GM23338 (cell line): ENCODE measurements at regions not wholly inside any gene's neighbourhood (a gene's known extent, or its start where the extent isn't known, plus 50 kb on each side); places are given as distances from the start of the nearest gene placed in this dataset.

ENCODE experiments used
- ATAC-seq: fragments of 200-7000 bp; cut with Tn5 transposase; 3 replicates; pipeline ENCODE4 v1.9.1; 2020
- DNase-seq: peaks from one replicate; pipeline ENCODE4 v3.0.0-alpha.2; 2015; ENCODE audit warnings: low spot score
- H2AFZ ChIP-seq: fragments of 200-600 bp; sonication (generic); 2 replicates; pipeline ENCODE4 v1.8.0; 2016; ENCODE audit warnings: antibody characterized with exemption, mild to moderate bottlenecking, moderate library complexity
- H3F3A ChIP-seq: fragments of 200-600 bp; sonication (generic); replicated peaks from 2 replicates; pipeline ENCODE4 v1.8.0; 2017; ENCODE audit warnings: antibody characterized with exemption, mixed run types, low read depth
- H3K27ac ChIP-seq: fragments of 200-600 bp; sonication (generic); 2 replicates; pipeline ENCODE4 v1.6.1; 2016; ENCODE audit warnings: low read depth
- H3K27me3 ChIP-seq: fragments of 200-600 bp; sonication (generic); 2 replicates; pipeline ENCODE4 v1.8.0; 2016; ENCODE audit warnings: mild to moderate bottlenecking, mixed run types, moderate library complexity; ENCODE audit not compliant: insufficient read depth
- H3K36me3 ChIP-seq: fragments of 200-600 bp; sonication (generic); 2 replicates; pipeline ENCODE4 v1.8.0; 2016; ENCODE audit warnings: mild to moderate bottlenecking; ENCODE audit not compliant: insufficient read depth
- H3K4me1 ChIP-seq: fragments of 200-600 bp; sonication (generic); 2 replicates; pipeline ENCODE4 v1.8.0; 2016; ENCODE audit warnings: mild to moderate bottlenecking, moderate library complexity; ENCODE audit not compliant: insufficient read depth
- H3K4me2 ChIP-seq: fragments of 200-600 bp; sonication (generic); 2 replicates; pipeline ENCODE4 v1.7.1; 2017; ENCODE audit warnings: mixed run types
- H3K4me3 ChIP-seq: fragments of 200-600 bp; sonication (generic); 2 replicates; pipeline ENCODE4 v1.6.1; 2016; ENCODE audit warnings: mixed run types
- H3K79me2 ChIP-seq: fragments of 200-600 bp; sonication (generic); replicated peaks from 2 replicates; pipeline ENCODE4 v1.8.0; 2017; ENCODE audit warnings: mild to moderate bottlenecking; ENCODE audit not compliant: insufficient read depth
- H3K9me2 ChIP-seq: fragments of 200-600 bp; sonication (generic); 2 replicates; pipeline ENCODE4 v1.8.0; 2017; ENCODE audit not compliant: insufficient read depth
- H4K20me1 ChIP-seq: fragments of 200-600 bp; sonication (generic); replicated peaks from 2 replicates; pipeline ENCODE4 v1.8.0; 2017; ENCODE audit warnings: mild to moderate bottlenecking; ENCODE audit not compliant: insufficient read depth
- H3K27ac Mint-ChIP-seq: 2 replicates; pipeline ENCODE4 v1.8.0; 2020; ENCODE audit warnings: inconsistent platforms, mild to moderate bottlenecking, moderate library complexity, mixed read lengths
- H3K27me3 Mint-ChIP-seq: 3 replicates; pipeline ENCODE4 v1.8.0; 2022; ENCODE audit warnings: low read depth, mild to moderate bottlenecking, moderate library complexity, mixed read lengths, inconsistent platforms; ENCODE audit not compliant: insufficient read depth, poor library complexity
- H3K36me3 Mint-ChIP-seq: 3 replicates; pipeline ENCODE4 v1.8.0; 2021; ENCODE audit warnings: low read depth, mild to moderate bottlenecking, inconsistent platforms, moderate library complexity, mixed read lengths
- H3K4me1 Mint-ChIP-seq: 3 replicates; pipeline ENCODE4 v1.8.0; 2020; ENCODE audit warnings: mild to moderate bottlenecking, inconsistent platforms, mixed read lengths
- H3K4me3 Mint-ChIP-seq: 3 replicates; pipeline ENCODE4 v1.8.0; 2021; ENCODE audit warnings: moderate library complexity, mild to moderate bottlenecking, inconsistent platforms, mixed read lengths
- H3K9me3 Mint-ChIP-seq: 3 replicates; pipeline ENCODE4 v1.8.0; 2020; ENCODE audit warnings: moderate library complexity, mild to moderate bottlenecking, inconsistent platforms, mixed read lengths
- CREB1 ChIP-seq: fragments of 250-450 bp; sonication (Bioruptor Pico); IDR thresholded peaks from 2 replicates; pipeline ENCODE4 v1.5.0; 2020; ENCODE audit warnings: low read depth, mild to moderate bottlenecking, moderate library complexity
- EZH2 ChIP-seq: fragments of 200-600 bp; sonication (generic); IDR thresholded peaks from one replicate; pipeline ENCODE4 v1.8.0; 2017; ENCODE audit warnings: antibody characterized with exemption, mild to moderate bottlenecking, low read depth; ENCODE audit not compliant: unreplicated experiment
- EZH2phosphoT487 ChIP-seq: fragments of 200-600 bp; sonication (generic); IDR thresholded peaks from one replicate; pipeline ENCODE4 v1.8.1; 2018; ENCODE audit warnings: antibody characterized with exemption; ENCODE audit not compliant: unreplicated experiment
- NANOG ChIP-seq: IDR thresholded peaks from 2 replicates; pipeline ENCODE4 v1.6.1; 2016; ENCODE audit warnings: antibody characterized with exemption, borderline replicate concordance
- ZNF331 ChIP-seq: fragments of 250-450 bp; sonication (Bioruptor Pico); IDR thresholded peaks from 2 replicates; pipeline ENCODE4 v1.5.0; 2020; ENCODE audit warnings: low read depth, mild to moderate bottlenecking, moderate library complexity
- ZNF462 ChIP-seq: fragments of 250-450 bp; sonication (Bioruptor Pico); IDR thresholded peaks from 2 replicates; pipeline ENCODE4 v1.5.0; 2020; ENCODE audit warnings: mild to moderate bottlenecking, moderate library complexity
- TF ChIP-seq, protein P1 (sequence below), 2 experiments: fragments of 200-600 bp in 1 of 2; sonication (generic) in 1 of 2; conservative IDR thresholded peaks; 2 replicates each; pipeline versions ENCODE4 v1.5.1 to v1.6.1; 2016 to 2017; ENCODE audit warnings: antibody characterized with exemption in 2 of 2, low read depth in 2 of 2, mild to moderate bottlenecking in 2 of 2, moderate library complexity in 1 of 2
- TF ChIP-seq, protein P2 (sequence below): IDR thresholded peaks from one replicate; pipeline ENCODE4 v1.6.1; 2018; ENCODE audit warnings: antibody characterized with exemption; ENCODE audit not compliant: unreplicated experiment

- Mint-ChIP-seq H3K4me1 (peaks cover 5% of the 10 kb centered on the region; the same call in 2 of the 3 replicates), H3K9me3 (no peaks in the 10 kb centered on the region), H3K36me3 (no peaks in the 10 kb centered on the region), H3K27me3 (no peaks in the 10 kb centered on the region), H3K27ac (no peak overlapping the region), H3K4me3 (no peak overlapping the region)
- no peak overlapping the region for H2AFZ ChIP-seq
- no peak overlapping the region for H3K4me2 ChIP-seq
- H3K27ac ChIP-seq: no peak overlapping the region
- H3K9me2 ChIP-seq: no peaks in the 10 kb centered on the region
- no peaks in the 10 kb centered on the region for H4K20me1 ChIP-seq
- DNase-seq: no peak
- H3K27me3 ChIP-seq: no peaks in the 10 kb centered on the region
- H3K4me1 ChIP-seq: no peaks in the 10 kb centered on the region
- TF ChIP-seq ZNF462 (no peak), EZH2 (no peak), EZH2phosphoT487 (no peak), CREB1 (CRISPR knock-in tag) (no peak), ZNF331 (no peak), NANOG (no peak)
- TF ChIP-seq, protein P1, sequence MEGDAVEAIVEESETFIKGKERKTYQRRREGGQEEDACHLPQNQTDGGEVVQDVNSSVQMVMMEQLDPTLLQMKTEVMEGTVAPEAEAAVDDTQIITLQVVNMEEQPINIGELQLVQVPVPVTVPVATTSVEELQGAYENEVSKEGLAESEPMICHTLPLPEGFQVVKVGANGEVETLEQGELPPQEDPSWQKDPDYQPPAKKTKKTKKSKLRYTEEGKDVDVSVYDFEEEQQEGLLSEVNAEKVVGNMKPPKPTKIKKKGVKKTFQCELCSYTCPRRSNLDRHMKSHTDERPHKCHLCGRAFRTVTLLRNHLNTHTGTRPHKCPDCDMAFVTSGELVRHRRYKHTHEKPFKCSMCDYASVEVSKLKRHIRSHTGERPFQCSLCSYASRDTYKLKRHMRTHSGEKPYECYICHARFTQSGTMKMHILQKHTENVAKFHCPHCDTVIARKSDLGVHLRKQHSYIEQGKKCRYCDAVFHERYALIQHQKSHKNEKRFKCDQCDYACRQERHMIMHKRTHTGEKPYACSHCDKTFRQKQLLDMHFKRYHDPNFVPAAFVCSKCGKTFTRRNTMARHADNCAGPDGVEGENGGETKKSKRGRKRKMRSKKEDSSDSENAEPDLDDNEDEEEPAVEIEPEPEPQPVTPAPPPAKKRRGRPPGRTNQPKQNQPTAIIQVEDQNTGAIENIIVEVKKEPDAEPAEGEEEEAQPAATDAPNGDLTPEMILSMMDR (conservative IDR thresholded peaks at IDR 0.05; ENCODE audit: low read depth in 2 of 2): no peak
- TF ChIP-seq, protein P2, sequence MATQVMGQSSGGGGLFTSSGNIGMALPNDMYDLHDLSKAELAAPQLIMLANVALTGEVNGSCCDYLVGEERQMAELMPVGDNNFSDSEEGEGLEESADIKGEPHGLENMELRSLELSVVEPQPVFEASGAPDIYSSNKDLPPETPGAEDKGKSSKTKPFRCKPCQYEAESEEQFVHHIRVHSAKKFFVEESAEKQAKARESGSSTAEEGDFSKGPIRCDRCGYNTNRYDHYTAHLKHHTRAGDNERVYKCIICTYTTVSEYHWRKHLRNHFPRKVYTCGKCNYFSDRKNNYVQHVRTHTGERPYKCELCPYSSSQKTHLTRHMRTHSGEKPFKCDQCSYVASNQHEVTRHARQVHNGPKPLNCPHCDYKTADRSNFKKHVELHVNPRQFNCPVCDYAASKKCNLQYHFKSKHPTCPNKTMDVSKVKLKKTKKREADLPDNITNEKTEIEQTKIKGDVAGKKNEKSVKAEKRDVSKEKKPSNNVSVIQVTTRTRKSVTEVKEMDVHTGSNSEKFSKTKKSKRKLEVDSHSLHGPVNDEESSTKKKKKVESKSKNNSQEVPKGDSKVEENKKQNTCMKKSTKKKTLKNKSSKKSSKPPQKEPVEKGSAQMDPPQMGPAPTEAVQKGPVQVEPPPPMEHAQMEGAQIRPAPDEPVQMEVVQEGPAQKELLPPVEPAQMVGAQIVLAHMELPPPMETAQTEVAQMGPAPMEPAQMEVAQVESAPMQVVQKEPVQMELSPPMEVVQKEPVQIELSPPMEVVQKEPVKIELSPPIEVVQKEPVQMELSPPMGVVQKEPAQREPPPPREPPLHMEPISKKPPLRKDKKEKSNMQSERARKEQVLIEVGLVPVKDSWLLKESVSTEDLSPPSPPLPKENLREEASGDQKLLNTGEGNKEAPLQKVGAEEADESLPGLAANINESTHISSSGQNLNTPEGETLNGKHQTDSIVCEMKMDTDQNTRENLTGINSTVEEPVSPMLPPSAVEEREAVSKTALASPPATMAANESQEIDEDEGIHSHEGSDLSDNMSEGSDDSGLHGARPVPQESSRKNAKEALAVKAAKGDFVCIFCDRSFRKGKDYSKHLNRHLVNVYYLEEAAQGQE: no peak
- no peak overlapping the region for H3K4me3 ChIP-seq
- H3K79me2 ChIP-seq: no peaks in the 10 kb centered on the region
- ATAC-seq: no peak
- no peaks in the 10 kb centered on the region for H3K36me3 ChIP-seq
- no peaks in the 10 kb centered on the region for H3F3A ChIP-seq
These were observed 752.9 kb upstream of the HS6ST1 start for GRCh38 chr2:129071531-129071930.
